Inflammatory macrophage treated with lipopolysaccharide for 4 hours (primary cell): ENCODE measurements at regions not wholly inside any gene's neighbourhood (a gene's known extent, or its start where the extent isn't known, plus 50 kb on each side); places are given as distances from the start of the nearest gene placed in this dataset.
"Not testable (repeated sequence)": the region's sequence is repeated elsewhere in the genome, so short reads cannot be mapped to it uniquely, and the experiment has no call there.

Experiments
- DNase-seq: peaks from one replicate; pipeline ENCODE4 v3.0.0-alpha.2; 2020

- no peak for DNase-seq
These were observed 1094.1 kb upstream of the FLRT2 start for GRCh38 chr14:84435820-84436324.

DNA sequence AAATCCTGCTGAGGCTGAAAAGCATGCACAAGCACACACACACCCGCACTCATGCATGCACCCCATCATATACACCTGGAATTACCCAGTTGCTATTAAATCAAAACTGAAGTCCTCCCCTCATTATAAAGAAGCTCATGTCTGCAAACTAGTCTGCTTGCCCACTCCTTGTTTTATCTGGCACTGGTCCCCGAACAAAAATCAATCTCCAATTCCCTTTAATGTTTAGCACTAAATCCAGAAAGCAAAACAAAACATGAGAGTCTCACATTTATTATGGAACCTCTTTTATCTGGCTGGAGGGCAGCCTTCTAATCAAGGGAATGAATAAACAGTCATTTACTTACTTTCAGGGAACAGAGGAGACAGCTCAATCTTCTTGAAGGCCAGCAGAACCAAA, 1093.4 kb upstream of the FLRT2 start:
- DNase-seq, result no peak

DNA sequence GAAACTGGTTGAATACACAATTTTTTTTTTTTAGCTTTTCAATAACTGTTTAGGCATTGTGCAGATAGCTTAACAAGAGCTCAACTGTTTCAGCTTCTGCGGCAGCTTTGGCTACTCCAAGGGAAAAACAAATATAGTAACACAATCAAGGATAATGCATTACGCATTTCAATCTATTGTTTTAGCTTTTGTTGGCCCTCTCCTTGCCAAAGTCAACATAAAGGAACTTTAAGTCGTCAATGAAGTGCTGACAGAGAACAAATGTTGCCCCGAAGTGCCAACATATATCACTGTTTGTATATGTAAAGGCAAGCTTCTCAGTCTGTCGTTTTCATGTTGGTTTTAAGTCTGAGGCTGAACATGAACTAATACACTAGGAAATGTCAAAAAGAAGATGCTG, 1087.4 kb upstream of the FLRT2 start:
- DNase-seq, result no peak

DNA sequence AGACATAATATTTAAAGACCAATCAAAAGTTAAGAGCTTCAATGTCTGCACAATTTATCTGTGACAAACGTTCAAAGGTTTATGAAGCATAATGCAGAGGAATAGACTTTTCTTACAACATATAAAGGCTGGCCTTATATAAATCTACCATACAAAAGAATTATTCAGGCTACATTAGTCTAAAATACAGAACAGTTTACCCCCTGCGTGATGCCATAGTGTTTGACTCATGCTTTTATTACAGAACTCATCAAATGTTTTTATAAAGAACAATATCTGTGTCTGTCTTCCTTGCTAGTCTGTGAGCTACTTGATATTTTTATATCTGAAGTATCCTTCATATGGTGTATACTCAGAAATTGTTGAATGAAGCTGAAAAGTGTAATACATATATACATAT, 1084.5 kb upstream of the FLRT2 start:
- no peak for DNase-seq

- no peak for DNase-seq
These were observed 1083.7 kb upstream of the FLRT2 start for GRCh38 chr14:84446250-84446649.

GRCh38 chr14:84453307-84453950, 1076.5 kb upstream of the FLRT2 start:
- DNase-seq, result no peak

- no peak for DNase-seq
These were observed 1075.8 kb upstream of the FLRT2 start for GRCh38 chr14:84454114-84454513.

DNA sequence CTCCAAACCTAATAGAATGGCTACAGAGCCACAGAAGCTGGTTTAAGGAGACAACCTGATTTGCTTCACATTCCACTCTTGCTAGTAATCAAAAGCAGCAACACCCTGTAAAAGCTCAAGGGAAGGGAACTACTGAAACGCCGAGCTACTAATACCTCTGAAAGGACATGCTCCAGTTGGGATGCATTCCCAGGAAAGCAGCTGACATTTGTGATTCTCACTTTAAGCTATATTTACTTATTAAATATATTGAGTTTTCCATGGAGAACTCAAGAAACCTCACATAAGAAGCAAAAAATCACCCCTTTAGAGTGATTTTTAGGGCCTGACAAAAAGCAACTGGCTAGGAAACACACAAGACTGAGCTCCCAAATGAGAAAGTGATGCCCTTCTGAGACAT, 1073.0 kb upstream of the FLRT2 start:
- DNase-seq, result no peak

DNA sequence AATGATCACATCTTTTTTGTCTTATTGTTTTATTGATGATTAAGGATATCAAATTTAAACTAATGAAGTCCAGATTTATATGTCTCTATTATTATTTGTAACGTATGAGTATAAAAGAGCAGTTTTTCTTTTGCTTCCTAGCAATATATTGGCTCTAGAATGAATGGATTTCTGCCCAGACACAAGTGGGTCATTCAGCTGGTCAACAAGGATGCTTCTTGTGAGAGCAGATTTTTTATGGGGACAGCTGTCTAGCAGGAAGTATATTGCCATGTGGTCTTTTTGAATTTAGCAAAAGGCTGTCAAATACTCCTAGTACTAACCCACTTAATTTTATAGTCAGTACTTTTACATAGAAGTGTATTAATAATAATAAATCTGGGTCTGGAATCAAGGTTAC, 1071.1 kb upstream of the FLRT2 start:
- DNase-seq, result no peak

- DNase-seq, result no peak
These were observed 1064.1 kb upstream of the FLRT2 start for GRCh38 chr14:84465880-84466279.

DNA sequence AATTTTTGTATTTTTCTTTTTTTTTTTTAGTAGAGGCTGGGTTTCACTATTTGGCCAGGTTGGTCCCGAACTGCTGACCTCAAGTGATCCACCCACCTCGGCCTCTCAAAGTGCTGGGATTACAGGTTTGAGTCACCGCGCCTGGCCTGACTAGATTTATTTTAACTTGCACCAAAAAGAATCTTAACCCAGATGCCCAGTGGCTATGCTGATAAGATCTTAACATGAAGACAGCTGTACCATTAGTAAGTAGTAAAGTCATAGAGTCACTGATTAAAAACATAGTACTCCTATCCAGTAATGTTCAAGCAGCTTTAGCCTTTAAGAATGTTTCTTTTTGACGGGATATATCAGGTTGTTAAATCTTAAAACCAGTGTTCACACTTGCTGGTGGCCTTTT, 1061.8 kb upstream of the FLRT2 start:
- DNase-seq, result no peak

DNA sequence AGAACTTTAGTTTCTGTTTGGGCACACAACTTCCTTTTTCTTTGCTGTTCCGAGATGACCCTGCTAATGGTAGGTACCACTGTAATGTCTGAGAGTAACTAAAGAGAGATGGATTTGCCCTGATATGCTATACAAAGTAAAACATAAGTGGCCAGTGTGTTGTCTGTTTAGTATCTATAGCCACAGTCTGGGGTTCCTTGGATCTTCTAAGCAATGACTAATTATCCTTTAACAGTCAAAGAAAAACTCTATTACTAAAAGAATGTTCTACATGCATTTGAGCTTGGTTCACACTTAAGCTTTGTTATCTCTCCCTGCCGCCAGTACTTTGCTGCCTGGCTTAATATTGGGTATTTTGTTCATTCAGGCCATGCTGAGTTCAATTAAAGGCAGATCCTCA, 1051.9 kb upstream of the FLRT2 start:
- no peak for DNase-seq

DNA sequence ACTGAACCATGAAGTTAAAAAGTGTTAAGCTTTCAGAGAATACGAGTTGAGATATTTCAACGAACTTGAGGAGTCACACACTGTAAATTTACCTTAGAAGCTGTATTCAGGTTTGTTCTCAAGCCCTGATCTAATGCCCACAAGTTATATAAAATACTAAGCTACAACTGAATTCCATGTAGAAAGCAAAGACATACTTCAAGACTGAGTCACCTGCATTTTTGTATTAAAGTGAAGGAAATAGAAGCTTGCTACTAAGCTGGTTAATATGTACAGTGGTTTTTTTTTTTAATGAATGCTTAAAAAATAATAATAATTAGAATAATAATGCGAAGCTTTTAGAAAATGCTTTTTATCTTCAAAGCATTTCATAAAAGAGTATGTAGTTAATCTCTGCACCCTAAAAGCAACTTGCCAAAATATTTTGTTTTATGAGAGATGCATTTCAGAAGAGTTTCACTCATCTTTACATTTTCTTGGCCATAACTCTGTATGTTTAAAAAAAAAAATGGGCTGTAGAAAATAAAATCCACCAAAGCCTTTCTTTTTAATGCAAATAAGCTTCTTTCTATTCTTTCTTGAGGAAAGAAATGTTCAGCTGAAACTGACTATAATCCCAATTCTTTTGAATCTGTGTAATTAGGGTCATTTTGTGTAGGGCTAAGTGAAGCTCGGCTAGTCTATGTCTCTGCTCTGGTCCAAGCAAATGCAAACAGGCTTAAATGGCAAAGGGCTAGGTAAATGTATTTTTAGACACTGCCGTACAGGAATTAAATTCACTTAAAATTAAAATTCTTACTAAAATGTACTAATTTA, 1047.5 kb upstream of the FLRT2 start:
- no peak for DNase-seq

- DNase-seq, result no peak
These were observed 1046.9 kb upstream of the FLRT2 start for GRCh38 chr14:84483072-84483420.

GRCh38 chr14:84484243-84484642, 1045.7 kb upstream of the FLRT2 start:
- not testable (repeated sequence) for DNase-seq

- DNase-seq, result no peak
These were observed 1044.9 kb upstream of the FLRT2 start for GRCh38 chr14:84485036-84485435.

DNA sequence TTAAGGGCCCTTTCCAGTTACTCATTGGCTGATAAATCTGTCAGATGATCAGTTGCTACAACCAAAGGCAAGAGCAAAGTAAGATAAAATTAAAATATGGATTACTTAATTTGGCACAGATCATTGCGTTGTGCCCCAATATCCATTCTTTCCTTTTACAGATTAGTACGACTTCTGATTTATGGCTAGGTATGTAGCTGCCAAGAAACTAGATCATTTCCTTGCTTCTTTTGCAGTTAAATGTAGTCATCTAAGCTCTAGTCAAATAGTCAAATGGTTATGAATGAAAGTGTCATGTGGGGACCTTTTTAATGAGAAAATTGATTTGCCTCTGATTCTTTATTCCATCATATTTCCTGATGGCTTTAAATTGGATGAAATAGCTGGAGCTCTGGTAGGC, 1039.9 kb upstream of the FLRT2 start:
- no peak for DNase-seq

- DNase-seq, result no peak
These were observed 1037.3 kb upstream of the FLRT2 start for GRCh38 chr14:84492685-84493084.

GRCh38 chr14:84493779-84494178, 1036.2 kb upstream of the FLRT2 start:
- no peak for DNase-seq

- DNase-seq, result no peak
These were observed 1033.3 kb upstream of the FLRT2 start for GRCh38 chr14:84496677-84497076.

DNA sequence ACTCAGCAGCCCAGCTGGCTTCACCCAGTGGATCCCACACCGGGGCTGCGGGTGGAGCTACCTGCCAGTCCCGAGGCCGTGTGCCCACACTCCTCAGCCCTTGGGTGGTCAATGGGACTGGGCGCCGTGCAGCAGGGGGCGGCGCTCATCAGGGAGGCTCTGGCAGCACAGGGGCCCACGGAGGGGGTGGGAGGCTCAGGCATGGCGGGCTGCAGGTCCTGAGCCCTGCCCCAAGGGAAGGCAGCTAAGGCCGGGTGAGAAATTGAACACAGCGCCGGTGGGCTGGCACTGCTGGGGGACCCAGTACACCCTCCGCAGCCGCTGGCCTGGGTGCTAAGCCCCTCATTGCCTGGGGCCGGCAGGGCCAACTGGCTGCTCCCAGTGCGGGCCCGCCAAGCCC, 1017.1 kb upstream of the FLRT2 start:
- not testable (repeated sequence) for DNase-seq

DNA sequence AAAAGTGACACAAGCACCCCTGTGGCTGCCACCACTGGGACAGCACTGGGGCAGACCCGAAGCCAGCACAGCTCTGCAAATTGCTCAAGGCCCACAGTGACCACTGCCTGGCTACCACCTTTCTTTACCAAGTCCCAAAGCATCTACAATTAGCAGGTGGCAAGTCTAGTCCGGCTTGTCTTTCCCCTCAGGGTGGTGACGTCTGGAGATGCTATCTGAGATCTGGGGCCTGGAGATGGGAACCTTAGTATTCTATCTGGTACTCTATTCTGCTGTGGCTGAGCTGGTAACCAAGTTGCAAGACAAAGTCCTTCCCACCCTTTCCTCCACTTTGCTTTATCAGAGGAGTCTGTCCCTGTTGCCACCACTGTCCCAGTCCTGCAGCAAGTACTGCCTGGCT, 1010.1 kb upstream of the FLRT2 start:
- DNase-seq, result no peak

DNA sequence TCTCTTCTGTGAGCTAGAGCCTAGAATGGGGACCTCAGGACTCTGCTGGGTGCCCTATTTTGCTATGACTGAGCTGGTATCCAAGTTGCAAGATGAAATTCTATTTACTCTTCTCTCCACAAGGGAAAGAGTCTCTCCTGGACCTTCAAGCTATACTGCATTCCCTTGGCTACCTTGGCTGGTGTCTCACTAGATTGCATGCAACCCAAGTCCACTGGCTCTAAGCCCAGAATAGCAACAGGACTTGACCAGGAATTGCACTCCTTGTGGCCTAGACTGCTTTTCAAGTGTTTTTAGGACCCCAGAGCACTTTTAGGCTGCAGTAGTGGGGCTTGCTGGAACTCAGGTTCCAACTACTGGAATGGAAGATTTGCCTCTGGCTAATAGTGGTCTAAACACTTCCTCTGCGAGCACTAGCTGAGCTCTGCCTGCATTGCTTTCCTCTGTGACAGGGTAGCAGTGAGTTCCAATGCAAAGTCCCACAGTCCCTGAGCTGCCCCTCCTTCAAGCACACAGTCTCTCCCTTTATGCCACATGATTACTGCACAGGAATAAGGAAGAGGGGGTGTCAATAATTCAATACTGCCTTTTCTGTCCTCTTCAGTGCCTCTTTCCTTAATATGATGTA, 1009.1 kb upstream of the FLRT2 start:
- no peak for DNase-seq

- no peak for DNase-seq
These were observed 1006.2 kb upstream of the FLRT2 start for GRCh38 chr14:84523746-84524145.
